ENCODE measurements at regions not wholly inside any gene's neighbourhood (a gene's known extent, or its start where the extent isn't known, plus 50 kb on each side); places are given as distances from the start of the nearest gene placed in this dataset.
"Not testable (repeated sequence)": the region's sequence is repeated elsewhere in the genome, so short reads cannot be mapped to it uniquely, and the experiment has no call there.

DNA sequence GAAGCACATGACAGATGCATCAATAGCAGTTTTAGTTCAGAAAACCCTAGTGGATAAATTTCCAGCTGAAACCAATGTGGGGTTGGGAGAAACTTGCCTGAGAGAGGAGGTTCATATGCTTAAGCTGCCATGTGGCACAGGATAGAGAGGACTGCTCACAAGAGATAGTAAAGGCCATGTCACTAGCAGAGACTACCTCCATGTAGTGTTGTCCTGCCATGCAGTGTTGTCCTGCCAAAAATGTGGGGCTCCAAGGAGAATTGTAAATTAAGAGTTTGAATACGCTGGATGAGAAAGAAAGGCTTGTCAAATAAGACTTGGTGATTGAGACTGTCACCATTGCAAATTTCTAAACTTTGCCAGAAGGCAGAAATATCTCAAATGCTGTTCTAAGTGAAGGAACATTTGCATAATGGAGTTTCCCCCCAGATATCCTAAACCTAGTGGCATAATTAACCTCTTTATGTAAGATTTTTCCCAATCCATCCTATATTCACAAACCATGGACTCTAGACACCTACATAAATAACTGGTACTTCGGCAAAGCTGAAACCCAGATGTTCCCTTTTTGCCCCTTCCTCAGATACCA lies 938.3 kb upstream of the ALCAM start:
- no peak for DNase-seq

GRCh38 chr3:104429727-104430126 lies 937.0 kb upstream of the ALCAM start:
- no peak for DNase-seq

GRCh38 chr3:104436506-104436905 lies 930.2 kb upstream of the ALCAM start:
- peak; percentile 52 for DNase-seq

DNA sequence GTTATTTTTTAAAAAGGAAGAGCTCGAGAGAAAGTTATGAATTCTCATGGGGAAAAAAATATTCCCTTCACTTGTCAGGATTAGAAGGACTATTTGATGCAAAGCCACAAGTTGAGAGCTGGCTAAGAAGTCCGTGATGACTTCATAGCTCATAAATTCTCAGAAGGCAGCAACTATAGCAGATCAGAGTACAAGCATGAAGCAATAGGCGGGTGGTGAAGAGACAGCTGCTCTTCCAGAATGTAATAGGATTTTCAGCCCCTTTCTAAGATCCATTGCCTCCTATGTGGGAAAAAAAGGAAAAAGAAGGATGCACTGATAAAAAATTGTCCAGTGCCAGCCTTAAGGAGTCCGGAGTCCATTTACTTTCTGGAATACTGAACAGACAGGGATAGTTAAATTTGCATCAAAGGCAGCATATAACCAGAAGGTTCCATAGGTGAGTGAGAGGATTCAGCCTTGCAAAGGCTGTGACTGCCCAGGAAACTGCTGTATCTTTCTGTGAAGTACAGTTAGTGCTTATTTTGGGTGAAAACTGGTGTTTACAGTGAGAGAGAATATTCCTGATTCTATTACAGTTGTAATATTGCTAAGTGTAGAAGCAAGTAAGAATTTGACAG lies 929.5 kb upstream of the ALCAM start:
- peak; percentile 93 for DNase-seq

- DNase-seq, result peak; percentile 85
Observed at GRCh38 chr3:104437891-104438290, 928.8 kb upstream of the ALCAM start.

DNA sequence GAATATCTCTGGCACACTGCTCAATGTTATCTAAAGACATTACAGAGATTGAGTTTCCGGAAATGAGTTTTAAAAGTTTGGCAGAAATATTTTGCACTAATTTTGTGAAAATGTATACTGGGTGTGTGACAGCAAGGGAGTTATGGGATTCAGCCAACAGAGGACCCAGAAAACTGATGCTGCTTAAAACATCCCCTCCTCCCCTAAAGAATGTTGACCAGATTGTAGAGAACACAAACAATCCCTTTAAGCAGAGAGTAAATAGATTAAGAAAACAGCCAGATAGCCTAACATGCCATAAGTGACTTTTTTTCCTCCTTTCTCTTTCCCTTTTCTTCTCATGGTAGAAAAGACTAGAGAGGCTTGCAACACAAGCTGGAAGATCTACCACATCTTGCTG lies 928.0 kb upstream of the ALCAM start:
- no peak for DNase-seq

DNA sequence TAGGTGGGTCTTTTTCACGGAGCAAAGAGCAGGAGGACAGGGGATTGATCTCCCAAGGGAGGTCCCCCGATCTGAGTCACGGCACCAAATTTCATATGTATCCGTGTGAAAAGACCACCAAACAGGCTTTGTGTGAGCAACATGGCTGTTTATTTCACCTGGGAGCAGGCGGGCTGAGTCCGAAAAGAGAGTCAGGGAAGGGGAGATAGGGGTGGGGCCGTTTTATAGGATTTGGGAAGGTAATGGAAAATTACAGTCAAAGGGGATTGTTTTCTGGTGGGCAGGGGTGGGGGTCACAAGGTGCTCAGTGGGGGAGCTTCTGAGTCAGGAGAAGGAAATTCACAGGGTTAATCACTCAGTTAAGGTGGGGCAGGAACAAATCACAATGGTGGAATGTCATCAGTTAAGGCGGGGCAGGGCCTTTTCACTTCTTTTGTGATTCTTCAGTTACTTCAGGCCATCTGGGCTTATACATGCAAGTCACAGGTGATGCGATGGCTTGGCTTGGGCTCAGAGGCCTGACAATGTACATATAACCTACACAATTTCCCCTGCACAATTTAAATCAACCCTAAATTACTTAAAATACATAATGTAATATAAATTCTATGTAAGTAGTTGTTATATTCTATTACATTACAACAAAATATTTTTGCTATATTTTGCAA lies 921.3 kb upstream of the ALCAM start:
- not testable (repeated sequence) for DNase-seq

DNA sequence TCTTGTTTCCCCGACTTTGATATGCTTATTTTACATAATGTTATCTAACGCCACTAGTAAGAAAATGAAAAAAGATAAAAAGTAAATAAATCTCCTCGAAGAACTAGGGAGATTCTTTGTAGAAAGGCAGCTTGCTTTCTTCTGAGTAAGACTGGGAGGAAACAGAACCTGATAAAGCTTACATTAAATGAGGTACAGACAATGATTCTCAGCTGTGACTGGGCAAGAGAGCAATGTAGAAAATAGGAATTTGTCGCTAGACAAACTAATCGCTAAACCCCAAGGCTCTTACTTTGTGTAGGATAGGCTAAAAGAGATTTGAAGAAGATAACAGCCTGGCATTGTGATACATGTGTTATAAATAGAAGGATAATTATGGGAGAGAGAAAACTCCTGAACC lies 919.0 kb upstream of the ALCAM start:
- no peak for DNase-seq

DNA sequence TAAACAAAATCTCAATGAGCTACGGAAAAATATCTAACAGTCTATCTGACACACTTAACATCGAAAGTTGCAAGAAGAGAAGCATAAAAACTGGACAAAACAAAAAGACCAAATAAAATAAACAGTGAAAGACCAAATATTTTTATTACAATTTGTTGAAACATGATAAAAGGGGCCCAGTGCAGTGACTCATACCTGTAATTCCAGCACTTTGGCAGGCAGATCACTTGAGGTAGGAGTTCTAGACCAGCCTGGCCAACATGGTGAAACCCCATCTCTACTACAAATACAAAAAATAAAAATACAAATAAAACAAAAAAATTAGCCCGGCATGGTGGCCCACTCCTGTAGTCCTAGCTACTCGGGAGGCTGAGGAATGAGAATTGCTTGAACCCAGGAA lies 914.0 kb upstream of the ALCAM start:
- DNase-seq, result no peak

DNA sequence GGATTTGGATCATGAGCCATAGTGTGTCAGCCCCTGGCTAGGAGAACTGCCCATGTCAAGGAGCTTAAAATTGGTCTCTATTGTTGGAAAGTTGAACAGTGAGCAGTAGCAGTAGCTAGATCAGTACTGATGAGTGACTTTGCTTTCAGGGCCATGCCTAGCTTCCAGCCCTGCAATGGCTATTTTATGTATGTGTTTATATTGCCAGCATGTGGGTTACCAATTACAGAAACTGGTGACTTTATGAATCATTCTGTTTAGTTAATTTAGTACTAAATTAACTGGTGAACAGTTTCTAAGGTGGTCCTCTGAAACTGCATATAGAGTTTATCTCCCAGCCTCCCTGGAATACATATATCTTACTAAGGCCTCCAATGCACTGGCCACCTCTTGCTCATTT lies 908.1 kb upstream of the ALCAM start:
- DNase-seq, result no peak

DNA sequence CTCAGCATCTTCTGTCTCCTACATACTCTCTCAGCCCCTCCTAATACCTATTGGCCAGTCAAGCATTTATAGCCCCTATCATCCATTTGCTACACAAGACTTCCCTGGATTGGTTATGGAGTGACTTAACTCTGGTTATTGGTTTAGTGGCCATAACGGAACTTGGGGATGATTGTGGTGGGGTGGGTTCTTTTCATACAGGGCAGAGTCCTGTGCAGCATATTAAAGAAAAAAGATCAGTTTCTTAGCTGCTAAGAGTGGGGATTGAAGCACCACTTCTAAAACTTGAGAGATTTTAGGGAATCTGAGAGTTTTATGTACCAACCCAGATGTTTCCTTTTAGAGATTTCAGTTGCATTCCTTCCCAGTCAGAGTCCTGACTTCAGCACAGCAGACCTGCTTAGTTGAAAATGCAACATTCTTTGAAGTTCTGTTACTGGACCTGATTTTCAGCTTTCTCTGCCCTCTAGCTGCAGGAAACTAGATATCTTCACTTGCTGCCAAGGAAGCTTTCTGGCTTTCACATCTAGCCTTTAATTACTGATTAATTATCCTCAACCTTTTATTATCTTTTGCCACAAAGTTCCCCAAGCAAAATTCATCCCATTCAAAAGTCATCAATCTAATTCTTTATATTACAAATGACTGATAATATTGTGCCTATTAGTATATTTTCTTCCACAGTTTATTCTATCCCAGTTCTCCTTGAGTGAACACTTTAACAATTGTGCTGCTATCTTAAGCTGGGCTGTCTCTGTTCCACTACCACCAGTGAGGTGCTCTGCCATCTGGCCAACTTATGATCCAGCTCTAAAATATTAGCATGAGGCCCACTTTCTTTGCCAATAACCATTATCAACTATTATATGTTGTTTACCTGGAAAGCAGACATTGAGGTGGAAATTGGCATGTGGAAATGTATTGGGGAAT lies 906.0 kb upstream of the ALCAM start:
- DNase-seq, result peak; percentile 76

DNA sequence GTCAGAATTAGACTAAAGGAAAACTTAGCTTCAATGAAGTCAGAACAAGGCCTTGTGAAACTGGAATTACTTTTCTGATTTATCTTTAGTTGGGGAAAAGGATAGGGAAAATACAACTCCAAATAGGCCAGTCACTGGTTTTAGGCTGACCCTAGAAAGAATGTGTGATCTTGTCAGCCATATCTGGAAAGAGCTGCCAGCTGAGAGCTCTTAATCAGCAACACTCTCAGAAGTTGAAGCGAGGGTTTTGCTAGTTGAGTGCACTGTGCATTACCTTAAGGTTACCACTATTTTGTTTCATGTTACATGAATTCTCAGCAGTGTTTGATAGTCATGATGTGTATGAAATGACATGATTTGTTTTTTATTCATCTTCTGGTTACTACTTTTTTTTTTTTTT lies 905.3 kb upstream of the ALCAM start:
- DNase-seq, result no peak

DNA sequence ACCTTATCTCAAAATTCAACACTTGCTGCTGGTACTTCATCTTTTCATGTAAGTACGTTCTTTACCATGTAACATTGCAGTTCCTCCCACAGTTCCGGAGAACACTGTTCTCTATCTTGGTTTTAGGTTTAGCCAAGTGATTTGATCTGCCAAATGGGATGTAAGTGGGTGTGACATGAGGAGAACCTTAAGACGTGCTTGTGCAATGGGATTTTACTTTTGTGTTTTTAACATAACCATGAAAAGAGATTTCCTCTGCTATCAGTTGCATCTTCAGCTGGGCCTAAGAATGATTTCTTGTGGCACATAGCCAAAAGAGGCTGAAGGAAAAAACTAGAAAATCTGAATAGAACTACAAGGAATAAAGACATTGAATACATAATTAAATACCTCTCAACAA lies 894.5 kb upstream of the ALCAM start:
- no peak for DNase-seq

DNA sequence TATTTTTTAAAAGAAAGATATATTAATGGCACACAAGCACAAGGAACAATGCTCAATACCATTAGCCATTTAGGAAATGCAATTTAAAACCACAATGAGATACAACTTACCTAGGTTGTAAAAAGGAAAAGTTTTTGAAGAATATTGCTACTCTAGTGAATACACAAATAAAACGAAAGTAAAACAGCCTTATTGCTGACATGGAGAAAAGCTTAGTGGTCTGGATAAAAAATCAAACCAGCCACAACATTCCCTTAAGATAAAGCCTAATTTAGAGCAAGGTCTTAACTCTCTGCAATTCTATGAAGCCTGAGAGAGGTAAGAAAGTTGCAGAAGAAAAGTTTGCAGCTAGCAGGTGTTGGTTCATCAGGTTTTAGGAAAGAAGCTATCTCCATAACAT lies 892.7 kb upstream of the ALCAM start:
- DNase-seq, result no peak

DNA sequence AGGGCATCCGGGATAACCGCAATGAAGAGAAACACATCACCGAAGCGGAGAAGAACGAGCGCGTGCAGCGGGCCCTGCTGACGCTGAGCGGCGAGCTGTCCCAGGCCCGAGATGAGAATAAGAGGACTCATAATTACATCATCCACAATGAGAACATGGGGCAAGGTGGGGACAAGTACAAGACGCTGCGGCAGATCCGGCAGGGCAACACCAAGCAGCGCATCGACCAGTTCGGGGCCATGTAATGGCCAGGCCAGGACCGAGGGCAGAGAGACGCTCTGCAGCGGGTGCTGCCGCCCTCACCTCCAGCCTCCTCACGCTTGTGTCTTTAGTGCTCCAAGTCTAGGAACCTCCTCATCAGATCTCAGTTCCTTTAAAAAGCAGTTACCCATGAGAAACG lies 863.7 kb upstream of the ALCAM start:
- no peak for DNase-seq

GRCh38 chr3:104510131-104510849 lies 856.4 kb upstream of the ALCAM start:
- no peak for DNase-seq

DNA sequence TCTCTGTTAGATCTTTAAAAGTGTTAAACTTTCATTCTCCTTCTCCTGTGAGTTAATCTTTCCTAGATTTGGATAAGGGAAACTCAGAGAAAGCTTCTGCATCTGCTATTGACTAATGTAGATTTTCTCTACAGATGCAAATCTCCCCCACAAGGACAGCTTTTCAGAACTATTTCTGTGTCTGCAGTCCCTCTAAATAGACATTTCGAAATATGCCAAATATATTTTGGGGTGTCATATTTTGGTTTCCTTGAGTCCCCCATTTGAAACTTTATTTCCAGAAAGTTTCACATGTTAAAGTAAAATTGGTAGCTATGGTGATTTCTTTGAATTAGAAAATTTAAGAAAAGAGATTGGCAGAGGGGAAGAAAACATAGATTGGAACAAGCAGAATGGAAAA lies 852.3 kb upstream of the ALCAM start:
- DNase-seq, result no peak

DNA sequence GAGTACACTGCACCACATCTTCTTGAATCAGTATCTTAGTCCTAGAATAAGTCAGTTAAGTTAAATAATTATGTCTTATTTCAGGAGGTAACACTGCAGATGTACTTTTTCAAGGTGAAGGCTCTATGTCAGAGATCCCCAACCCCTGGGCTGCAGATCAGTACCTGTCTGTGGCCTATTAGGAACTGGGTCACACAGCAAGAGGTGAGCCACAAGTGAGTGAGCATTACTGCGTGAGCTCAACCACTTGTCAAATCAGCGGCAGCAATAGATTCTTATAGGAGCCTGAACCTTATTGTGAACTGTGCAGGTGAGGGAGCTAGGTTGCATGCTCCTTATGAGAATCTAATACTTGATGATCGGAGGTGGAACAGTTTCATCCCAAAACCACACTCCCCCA lies 851.9 kb upstream of the ALCAM start:
- no peak for DNase-seq

- DNase-seq, result no peak
Observed at GRCh38 chr3:104519068-104519467, 847.6 kb upstream of the ALCAM start.

DNA sequence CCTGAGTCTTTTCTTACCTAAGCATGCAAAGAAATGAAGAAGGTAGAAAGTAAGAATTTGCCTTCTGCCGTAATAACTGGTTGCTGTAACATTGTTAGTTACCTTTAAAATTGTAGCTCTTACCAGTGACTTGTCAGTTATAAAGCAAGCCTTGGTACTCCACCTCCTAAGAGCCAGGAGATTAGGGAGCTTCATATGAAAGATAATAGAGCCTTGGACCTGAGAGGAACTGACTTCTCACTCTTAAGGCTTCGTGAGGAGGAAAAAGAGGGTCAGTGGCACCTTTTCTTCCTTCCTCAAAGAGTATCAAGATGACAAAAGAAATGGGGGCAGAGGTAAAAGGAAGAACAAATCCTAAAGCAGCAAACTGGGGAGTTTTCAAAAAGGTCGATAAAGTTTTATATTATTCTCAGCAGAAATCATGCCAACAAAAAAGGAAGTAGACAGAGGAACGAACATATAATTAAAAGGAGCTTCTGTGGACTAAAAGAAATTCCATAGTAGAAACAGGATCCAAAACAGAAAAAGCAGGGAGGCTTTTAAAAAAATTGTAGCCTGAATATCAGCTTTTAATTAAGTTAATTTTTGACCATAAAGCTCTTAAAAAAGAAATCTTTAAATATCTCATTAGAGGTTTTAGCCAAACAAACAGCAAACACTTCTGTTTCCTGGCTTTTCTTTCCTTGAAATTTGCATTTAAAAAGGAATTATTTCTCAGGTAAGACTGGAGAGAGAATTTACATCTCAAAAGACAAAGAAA lies 847.1 kb upstream of the ALCAM start:
- DNase-seq, result no peak

DNA sequence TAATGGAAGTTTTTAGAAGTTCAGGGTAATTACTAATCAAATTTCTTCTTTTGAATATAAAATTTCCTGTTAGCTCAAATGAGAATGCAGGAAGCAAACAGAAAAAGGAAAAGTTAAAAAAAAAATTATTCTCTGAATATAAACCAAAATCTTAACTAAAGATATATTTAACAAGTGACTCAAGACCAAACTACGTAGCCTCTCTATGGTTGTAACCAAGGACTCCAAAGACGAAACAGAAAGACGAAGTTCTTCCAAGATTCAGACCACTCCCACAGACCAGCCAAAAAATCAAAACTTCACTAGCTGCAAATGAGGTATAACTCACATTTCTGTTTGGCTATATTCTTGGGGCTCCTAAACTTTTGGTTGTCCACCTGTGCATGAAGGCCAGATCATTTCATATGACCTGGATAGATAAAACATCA lies 846.5 kb upstream of the ALCAM start:
- DNase-seq, result no peak
